ENCODE measurements at regions not wholly inside any gene's neighbourhood (a gene's known extent, or its start where the extent isn't known, plus 50 kb on each side); places are given as distances from the start of the nearest gene placed in this dataset.
"Not testable (repeated sequence)": the region's sequence is repeated elsewhere in the genome, so short reads cannot be mapped to it uniquely, and the experiment has no call there.

- DNase-seq (ENCODE audit: low spot score): no peak
- no peak for TF ChIP-seq CTCF (IDR thresholded peaks at IDR 0.05; ENCODE audit: extremely low read depth, insufficient read depth, missing control alignments)
- in situ Hi-C loops (cut with MboI; ENCODE audit: low pct_unique_long_range_greater_than_20kb, low sequenced_read_pairs, unreplicated experiment): no loop called here
Measured at GRCh38 chr3:176850498-176850897, 346.8 kb downstream of the TBL1XR1 start.

- in situ Hi-C loops (cut with MboI; ENCODE audit: low pct_unique_long_range_greater_than_20kb, low sequenced_read_pairs, unreplicated experiment): no loop called here
- no peak for TF ChIP-seq CTCF (IDR thresholded peaks at IDR 0.05; ENCODE audit: extremely low read depth, insufficient read depth, missing control alignments)
- no peak for DNase-seq (ENCODE audit: low spot score)
Measured at GRCh38 chr3:176848431-176849214, 348.7 kb downstream of the TBL1XR1 start.

- in situ Hi-C loops (cut with MboI; ENCODE audit: low pct_unique_long_range_greater_than_20kb, low sequenced_read_pairs, unreplicated experiment): no loop called here
- DNase-seq (ENCODE audit: low spot score): no peak
- TF ChIP-seq CTCF (IDR thresholded peaks at IDR 0.05; ENCODE audit: extremely low read depth, insufficient read depth, missing control alignments): no peak
Measured at GRCh38 chr3:176842914-176843313, 354.4 kb downstream of the TBL1XR1 start.

- in situ Hi-C loops (cut with MboI; ENCODE audit: low pct_unique_long_range_greater_than_20kb, low sequenced_read_pairs, unreplicated experiment): no loop called here
- no peak for DNase-seq (ENCODE audit: low spot score)
- TF ChIP-seq CTCF (IDR thresholded peaks at IDR 0.05; ENCODE audit: extremely low read depth, insufficient read depth, missing control alignments): no peak
Measured at GRCh38 chr3:176840641-176841286, 356.5 kb downstream of the TBL1XR1 start.

GRCh38 chr3:176839901-176840300 is 357.4 kb downstream of the TBL1XR1 start:
- no peak for TF ChIP-seq CTCF (IDR thresholded peaks at IDR 0.05; ENCODE audit: extremely low read depth, insufficient read depth, missing control alignments)
- in situ Hi-C loops (cut with MboI; ENCODE audit: low pct_unique_long_range_greater_than_20kb, low sequenced_read_pairs, unreplicated experiment): no loop called here

GRCh38 chr3:176839466-176839865 is 357.8 kb downstream of the TBL1XR1 start:
- TF ChIP-seq CTCF (IDR thresholded peaks at IDR 0.05; ENCODE audit: extremely low read depth, insufficient read depth, missing control alignments): no peak
- in situ Hi-C loops (cut with MboI; ENCODE audit: low pct_unique_long_range_greater_than_20kb, low sequenced_read_pairs, unreplicated experiment): no loop called here
- DNase-seq (ENCODE audit: low spot score): no peak

More at GRCh38 chr3:176839901-176840300, 357.4 kb downstream of the TBL1XR1 start:
- no peak for DNase-seq (ENCODE audit: low spot score)

GRCh38 chr3:176827244-176827643 is 370.0 kb downstream of the TBL1XR1 start:
- DNase-seq (ENCODE audit: low spot score); in situ Hi-C loops (cut with MboI; ENCODE audit: low pct_unique_long_range_greater_than_20kb, low sequenced_read_pairs, unreplicated experiment): not testable (repeated sequence)

Measured in GM13977 (cell line).